ENCODE measurements at regions not wholly inside any gene's neighbourhood (a gene's known extent, or its start where the extent isn't known, plus 50 kb on each side); places are given as distances from the start of the nearest gene placed in this dataset.
"Not testable (repeated sequence)": the region's sequence is repeated elsewhere in the genome, so short reads cannot be mapped to it uniquely, and the experiment has no call there.

DNA sequence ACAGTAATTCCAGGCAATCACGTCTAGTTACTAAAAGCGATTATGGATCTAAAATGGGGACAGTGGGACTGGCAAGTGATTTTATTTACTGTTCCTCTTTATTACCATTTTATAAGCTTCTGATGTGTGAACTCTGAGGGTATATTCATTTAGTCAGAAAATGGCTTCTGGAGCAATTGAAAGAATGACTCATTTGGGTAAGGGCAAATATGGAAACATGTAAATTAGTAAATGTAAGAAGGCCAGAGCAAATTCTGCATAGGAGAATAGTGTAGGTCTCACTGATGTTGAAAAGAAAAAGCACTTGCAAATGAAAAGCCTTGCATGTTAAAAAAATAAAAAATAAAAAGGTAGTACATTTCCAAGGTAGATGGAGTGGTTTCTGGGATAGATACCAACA is 262.2 kb downstream of the KLF5 start:
- FAIRE-seq = no peak

DNA sequence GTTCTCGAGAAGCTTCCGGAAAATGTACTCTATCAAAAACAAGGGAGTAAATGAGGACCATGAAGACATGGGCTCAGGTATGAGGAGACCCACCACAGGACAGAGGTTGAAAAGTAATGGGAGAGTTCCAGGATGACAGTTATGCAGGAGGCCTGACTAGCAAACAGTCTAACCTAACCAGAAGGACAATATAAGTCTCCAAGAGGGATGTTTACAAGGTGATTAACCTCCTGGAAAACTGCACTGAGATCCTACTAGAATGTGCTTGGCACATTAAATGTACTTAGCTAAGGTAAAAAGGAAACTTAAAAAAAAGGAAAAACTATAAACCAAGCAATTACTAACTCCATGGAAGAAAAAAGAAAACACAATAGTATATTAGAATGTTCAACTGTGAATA is 258.3 kb downstream of the KLF5 start:
- no peak for FAIRE-seq

DNA sequence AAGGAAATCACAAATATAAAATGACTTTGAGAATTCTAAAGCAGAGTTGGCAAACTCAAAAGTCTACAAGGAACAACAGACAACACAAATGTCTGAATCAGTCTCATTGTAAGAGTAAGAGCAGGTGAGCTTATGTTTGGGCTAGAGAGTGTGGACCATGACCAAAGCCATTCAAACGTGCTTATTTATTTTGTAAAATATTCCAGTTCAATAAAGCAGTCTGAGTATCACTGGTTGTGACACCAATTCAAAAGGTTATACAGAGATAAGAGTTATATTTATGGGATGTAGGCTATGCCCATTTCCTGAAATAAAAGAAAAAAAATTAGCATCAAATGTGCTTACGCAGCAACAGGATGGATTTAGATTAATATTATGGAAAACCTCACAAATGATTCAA is 251.6 kb downstream of the KLF5 start:
- FAIRE-seq = no peak

DNA sequence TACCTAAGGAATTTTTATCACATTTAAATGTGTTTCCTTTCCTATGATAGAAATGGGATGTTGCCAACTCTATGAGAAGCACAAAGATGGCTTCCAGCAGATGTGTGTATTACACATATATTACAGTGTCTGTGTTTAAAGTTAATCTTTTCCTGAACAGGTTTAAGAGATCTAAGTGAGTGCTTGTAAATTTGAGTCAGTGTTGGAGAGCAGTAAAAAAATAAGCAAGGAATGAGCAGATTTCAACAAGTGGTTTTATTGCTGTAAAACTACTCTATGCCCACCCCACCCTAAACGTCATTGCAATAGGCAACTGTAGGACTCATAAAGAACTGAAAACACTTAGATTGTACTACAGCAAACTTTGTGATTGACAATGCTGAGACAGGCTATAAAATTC is 248.7 kb downstream of the KLF5 start:
- no peak for FAIRE-seq

DNA sequence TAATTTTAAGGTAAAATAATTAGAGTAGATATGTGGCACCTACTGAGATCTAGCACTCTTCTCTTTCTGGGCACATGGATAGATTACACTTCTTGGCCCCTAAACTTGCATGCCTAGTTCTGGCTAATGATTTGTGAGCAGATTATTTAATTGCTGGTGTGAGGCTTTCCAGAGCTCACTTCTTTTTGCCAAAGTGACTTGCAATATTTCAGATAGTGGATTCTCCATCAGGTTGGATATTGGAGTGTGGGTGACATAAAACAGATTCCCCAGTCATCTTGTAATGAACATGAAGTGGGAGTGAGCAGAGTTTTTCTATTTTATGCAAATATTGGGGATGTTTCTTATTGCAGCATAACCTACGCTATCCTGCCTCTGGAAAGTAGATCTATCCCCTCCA is 247.9 kb downstream of the KLF5 start:
- FAIRE-seq = no peak

DNA sequence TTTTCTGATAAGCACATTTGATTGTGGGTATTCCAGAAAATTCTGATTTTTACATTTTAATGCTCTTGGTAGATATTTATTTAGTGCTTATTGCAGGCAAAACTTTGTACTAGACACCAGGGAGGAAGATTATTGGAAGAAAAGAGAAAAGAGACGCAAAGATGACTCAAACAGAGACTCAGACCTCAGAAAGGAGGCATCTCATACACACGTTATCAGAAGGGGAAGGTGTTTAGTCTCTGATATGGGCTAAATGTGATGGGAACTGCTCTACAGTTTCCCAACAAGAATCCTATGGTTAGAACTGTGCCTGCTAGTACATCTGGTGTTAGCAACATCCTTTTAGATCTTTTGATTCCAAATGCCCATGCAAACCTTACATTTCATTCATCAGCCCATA is 245.6 kb downstream of the KLF5 start:
- FAIRE-seq = no peak

DNA sequence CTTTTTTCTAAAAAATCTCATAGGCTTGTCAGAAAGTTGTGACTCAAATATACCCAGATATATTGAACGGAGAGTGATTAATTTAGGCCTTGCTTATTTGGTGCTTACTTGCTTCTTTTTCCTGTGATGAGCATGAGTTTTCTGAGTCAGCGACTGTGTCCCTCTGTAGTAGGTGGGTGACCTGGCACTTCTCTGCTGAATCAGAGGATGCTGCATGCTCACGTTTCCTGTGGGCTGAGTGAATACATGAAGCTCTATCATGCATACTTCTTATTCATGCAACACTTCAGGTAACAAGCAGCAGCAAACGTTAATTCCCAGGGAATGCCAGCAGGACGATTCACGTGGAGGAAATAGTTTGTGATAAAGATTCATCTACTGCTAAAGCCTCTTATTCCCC is 245.0 kb downstream of the KLF5 start:
- FAIRE-seq = no peak

DNA sequence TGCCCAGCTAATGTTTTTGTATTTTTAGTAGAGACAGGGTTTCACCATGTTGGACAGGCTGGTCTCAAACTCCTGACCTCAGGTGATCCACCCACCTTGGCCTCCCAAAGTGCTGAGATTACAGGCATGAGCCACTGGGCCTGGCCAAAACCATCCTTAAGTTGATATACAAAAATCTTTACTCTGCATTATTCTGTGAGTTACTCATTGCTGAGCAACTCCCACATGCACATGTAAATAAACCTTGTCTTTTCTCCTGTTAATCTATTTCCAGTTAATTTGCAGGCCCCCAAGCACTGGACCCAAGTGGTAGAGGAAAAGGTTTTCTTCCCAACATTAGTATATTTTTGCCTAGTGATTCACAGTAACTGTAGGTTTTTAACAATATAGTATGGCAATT is 242.8 kb downstream of the KLF5 start:
- FAIRE-seq = not testable (repeated sequence)

DNA sequence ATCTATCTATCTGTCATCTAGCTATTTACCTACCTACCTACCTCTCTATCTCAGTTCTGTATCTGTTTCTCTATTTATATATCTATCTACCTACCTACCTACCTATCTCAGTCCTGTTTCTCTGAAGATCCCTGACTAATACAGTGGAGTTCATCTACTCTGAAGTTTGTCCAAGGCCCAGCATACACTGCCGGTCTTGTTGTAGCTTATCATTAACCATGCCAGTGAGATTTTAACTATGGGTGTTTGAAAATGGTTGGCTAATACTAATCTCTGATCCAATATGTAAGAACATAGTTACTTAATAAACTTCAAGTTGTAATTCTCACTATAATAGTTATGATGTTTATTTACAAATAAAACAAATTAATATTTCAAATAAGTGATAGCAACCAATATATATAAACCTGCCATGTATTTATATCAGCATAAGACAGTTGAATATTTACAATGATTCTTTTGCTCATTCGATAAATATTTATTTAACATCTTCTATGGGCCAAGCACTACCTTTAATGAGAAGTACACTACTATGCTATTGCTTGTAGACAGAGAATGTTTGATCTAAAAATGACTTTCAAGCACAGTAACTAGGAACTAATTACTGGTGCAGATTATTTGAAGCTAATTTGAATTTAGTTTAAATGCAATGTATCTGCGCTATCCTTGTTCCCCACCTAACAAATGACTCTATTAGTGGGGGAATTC is 242.1 kb downstream of the KLF5 start:
- FAIRE-seq = no peak

DNA sequence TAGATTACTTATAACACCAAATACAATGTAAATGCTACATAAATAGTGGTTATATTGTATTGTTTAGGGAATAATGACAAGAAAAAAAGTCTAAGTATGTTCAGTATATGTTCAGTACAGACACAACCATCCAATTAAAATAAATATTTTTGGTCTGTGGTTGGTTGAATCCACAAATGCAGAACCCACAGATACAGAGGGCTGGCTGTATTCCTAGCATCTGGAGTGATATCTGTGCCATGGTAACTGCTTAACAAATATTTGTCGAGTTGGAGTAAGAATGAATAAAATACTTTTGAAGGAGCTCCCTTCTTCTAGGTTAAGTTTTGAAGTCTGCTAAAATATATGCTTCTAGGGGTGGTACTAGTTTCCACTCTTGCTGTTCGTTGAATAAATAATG is 241.0 kb downstream of the KLF5 start:
- no peak for FAIRE-seq

DNA sequence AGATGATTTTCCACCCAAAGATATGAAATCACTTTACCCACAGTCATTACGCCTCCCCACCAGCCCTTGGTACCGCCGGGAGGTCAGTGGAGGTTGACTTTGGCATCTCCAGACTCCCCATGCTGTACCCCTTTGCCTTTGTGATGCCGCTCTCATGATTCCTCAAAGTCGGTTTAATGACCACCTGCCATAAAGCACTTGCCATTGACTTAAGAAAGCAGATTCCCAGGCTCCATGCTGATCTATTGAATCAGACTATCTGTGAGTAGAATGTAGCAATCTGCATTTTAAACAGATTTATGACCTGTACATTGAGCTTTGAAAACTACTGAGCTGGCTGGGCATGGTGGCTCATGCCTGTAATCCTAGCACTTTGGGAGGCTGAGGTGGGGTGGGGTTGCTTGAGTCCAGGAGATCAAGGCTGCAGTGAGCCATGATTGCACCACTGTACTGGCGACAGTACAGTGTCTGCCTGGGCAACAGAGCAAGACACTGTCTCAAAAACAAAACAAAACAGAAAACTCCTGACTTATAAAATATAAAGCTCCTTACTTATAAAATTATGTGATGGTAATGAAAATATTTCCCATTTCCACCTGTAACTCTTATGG is 235.2 kb downstream of the KLF5 start:
- FAIRE-seq = no peak

DNA sequence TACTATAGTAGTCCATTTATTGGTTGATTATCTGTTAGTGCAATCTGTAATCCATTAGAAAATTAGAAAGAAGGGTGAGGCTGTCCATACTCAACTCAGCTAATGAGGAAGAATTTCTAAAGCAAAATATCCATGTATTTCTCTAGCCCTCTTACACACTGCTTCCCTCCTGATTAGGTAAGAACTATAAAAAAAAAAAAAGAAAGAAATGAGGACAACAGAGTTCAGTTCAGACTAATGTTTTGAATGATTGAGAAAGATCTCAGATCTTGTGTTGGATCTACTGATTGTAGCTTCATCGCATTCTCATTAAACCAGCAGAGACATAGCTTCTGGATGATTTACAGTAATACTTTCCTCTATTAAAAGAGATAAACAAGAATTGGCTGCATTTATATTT is 233.3 kb downstream of the KLF5 start:
- no peak for FAIRE-seq

DNA sequence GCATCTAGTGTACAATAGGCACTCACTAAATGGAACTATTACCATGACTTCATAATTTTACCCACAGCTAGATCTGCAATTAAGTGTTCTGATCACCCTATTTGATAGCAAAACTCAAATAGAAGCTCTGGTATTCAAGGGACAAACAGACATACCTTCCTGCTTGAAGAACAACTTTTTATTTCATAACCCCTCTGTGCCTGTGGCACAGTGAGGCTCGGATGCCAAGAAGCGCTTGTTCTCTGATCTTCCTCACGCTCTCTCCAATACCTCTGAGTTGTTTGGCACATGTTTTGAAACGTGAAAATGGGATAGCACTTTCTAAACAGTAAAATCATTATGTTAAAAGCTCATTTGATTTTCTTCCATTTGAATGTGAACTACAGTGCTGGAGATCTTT is 232.0 kb downstream of the KLF5 start:
- no peak for FAIRE-seq

DNA sequence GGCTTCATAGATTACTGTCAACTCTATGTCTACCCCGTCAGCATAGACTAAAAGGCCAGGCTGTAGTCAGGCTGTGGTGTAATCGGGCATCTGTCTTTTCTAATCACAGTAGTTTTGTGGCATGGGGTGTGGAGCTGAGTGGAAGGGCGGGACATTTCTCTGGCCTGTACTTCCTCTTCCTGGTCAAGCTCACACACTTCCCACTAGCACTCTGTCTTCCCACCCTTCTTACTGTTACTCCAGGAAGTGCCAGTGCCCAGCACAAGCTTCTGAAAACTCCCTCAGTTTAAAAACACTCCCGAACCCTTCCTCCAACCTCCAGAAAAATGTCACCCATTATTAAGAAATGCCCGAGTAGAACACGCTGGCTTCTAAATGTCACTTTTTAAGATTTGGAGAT is 229.8 kb downstream of the KLF5 start:
- FAIRE-seq = no peak

DNA sequence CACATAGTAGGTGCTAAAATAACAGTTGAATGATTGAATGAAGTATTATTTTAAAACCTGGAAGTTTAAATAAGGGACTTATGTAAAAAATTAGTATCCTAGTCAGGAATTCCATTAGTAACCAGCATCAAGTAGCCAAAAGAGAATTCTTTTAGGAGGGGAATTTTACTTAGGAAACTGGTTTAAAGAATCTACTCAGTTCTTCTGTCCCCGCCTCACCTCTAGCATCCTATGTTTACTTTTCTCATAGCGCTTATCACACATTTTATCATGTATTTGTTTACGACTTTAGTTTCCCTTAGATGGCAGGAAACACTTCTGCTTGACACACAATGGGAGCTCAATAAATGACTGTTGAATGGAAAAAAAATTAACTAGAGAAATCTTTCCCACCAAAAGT is 229.0 kb downstream of the KLF5 start:
- no peak for FAIRE-seq

DNA sequence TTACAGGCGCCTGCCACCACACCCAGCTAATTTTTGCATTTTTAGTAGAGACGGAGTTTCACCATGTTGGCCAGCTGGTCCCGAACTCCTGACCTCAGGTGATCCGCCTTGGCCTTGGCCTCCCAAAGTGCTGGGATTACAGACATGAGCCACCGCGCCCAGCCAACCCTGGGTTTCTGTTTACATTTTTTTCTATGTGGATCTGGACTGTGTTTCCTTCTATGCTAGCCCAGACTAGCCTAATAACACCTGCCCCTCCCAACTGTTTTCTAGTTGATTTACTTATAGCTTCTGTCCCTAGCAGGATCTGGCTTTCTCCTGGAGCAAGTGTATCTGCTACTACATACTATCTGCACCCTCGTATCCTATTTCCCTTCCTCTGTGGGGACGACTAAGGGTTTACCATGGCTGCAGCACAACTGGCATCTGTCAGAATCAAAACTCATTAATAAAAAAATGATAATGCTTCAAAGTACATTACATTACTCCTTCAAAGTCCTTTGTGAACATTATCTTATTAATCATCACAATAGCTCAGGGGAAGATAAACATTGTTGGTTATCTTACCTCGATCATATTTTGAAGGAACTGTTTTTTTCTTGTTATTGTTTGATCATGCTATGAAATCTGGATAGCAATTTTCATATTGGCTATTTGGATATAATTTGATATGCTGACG is 228.3 kb downstream of the KLF5 start:
- FAIRE-seq = no peak

DNA sequence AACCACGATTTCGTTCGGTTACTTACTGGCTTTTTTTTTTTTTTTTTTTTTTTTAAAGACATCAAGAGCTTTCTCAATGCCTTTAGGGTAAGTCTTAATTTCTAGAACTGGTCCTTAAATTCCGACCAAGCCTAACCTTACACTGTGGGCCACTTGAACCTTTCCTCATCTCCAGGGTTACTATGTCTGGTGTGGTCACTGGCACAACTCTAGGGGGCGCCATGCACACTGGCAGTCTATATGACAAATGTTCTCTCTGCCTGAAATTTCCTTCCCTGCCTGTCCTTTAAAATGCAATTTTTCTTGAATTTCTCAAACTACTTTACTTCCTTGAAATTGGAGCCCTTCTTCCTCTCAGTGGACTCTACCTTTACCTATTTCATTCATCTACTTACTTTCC is 227.4 kb downstream of the KLF5 start:
- FAIRE-seq = no peak

DNA sequence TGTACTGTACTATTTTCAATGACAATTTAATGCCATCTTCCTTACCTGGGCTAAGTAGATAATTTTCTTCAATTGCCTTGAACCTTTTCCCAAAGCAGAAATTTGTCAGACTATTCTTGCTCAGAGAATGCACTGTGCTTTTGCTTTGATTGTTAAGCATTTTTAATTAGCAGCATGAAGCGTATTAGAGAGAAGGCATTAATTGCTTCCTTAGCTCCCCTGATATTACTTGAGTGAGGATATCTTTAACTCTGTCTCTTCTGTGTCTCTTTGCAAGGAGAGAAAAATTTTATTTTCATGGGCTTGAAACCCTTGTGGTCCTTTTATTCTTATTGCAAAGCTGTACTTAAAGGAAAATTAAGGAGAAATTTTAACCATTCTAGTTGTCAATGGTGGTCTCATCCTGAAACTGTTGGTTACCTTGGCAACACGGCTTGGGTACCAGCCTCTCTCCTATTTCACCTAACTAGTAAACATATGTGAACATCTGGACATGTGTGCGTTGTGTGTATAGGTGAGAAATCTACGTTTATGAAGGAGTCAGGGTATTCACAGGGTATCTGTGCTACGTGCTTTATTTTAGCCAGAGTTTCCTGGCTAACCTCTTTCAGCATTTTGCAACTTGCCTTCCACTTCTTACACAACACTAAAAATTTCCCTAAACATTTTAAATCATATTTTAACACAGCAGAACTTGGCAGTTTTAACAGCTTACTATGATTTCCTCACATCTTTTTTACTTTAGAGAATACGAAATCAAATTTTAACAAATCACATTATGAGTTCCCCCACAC is 225.5 kb downstream of the KLF5 start:
- FAIRE-seq = no peak

DNA sequence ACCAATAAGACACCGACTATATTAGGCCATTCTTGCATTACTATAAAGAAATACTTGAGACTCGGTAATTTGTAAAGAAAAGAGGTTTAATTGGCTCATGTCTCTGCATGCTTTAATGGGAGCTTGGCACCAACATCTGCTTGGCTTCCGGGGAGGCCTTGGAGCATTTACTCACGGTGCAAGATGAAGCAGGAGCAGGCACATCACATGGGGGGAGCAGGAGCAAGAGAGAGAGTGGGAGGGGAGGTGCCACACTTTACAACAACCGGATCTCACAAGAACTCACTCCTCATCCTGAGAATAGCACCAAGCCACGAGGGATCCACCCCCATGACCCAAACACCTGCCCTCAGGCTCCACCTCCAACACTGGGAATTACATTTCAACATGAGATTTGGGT is 224.8 kb downstream of the KLF5 start:
- no peak for FAIRE-seq

DNA sequence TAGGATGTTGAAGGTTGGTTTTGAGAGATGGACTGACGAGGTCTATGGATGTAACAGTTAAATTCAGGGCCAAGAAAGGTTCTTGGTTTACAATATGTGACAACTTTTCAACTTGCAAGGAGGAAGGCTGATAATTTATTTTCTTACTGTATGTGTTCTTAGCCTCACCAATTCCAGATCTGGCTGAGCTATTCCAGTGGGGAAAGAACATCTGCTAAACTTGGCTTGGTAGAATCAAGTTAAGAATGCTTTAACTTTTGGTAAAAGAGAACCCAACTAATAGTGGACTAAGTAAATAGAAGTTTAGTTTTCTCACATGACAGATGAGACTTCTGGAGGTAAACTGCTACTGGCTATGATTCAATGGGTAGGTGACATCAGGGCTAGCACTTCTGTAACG is 222.9 kb downstream of the KLF5 start:
- FAIRE-seq = no peak

DNA sequence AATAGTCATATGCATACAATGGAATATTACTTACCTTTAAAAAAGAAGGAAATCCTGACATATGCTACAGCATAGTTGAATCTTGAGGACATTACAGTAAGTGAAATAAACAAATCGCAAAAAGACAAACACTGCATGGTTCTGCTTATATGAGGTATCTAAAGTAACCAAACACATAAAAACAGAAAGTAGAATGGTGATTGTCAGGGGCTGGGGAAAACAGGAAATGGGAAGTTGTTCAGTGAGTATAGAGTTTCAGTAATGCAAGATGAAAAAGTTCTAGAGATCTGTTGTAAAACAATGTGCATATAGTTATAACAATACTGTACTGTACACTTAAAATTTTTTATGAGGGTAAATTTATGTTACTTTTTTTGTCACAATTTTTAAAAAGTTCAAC is 219.4 kb downstream of the KLF5 start:
- no peak for FAIRE-seq

DNA sequence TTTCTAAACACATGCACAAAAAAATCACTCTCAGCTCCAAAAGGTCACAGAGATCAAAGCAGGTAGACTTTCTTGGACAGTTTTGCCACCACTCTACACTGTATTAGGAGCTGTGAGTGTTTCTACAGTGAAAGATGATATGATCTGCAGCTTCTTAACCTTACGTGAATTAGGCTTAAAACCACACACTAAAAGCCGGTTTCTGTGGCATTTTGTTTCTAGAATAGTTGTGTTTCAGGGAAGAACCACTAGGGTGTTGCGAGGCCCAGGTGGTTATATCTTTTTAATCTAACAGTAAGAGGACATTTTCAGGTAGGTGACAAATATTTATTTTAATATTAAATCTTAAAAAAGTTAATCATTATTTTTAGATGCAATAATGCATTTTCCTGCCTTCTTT is 216.4 kb downstream of the KLF5 start:
- FAIRE-seq = no peak

DNA sequence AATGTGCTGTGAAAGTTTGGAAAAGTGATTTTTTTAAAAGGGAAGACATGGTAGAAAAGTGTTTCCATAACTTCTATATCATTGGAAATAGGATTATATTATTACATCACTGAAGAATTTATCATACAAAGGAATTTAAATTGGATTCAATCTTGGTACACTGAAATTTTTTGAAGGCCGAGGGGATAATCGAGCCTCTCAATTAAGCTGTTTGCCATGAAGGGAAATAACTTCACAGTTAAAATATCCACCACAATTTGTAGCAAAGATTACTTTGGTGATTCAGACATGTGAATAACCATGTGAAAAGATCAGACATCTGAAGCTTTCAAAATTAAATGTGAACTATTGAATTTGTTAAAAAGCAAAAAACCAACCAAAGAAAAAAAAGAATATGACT is 215.3 kb downstream of the KLF5 start:
- no peak for FAIRE-seq

DNA sequence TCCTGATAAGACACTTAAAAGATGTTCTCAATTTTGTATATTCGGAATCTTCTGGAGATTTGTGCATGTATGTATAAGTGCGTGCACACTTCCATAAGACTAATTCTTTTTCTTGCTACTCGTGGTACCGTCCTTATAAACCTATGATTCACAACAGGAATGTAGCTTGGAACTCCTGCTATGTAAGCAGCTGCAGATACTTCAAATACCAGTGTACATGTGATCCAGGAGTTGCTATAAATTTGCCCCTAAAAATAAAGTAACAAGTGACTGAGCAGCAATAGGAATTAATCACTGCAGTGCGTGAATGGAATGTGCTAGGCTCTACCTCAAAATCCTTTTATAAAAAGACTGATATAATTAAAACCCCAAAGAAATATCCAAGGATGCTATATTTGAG is 214.9 kb downstream of the KLF5 start:
- no peak for FAIRE-seq
